IMR-90 (cell line): ENCODE measurements at regions not wholly inside any gene's neighbourhood (a gene's known extent, or its start where the extent isn't known, plus 50 kb on each side); places are given as distances from the start of the nearest gene placed in this dataset.

Source experiments
- ATAC-seq: fragments of 200-7000 bp; cut with Tn5 transposase; 2 replicates; pipeline ENCODE4 v1.9.1; 2020; ENCODE audit warnings: low read depth, mild to moderate bottlenecking, moderate library complexity
- BruUV-seq: library from RNA; stranded (reverse); fragments of 400-500 nt; replicated peaks from 2 replicates; lab custom pipeline; 2021; lab: Mats Ljungman, UMichigan
- CTCF ChIA-PET: fragments of 300-600 bp; formaldehyde crosslinking; extraction: SDS; loops from one replicate; lab custom pipeline; 2021; ENCODE audit warnings: antibody characterized with exemption; lab: Yijun Ruan, JAX
- POLR2A ChIA-PET: fragments of 300-600 bp; sonication (Branson Sonifier 250); formaldehyde crosslinking; loops from one replicate; lab custom pipeline; 2022; ENCODE audit warnings: antibody characterized with exemption; ENCODE audit not compliant: unreplicated experiment; lab: Charles Lee
- DNase-seq: peaks from one replicate; pipeline ENCODE4 v3.0.0; 2013
- H2AFZ ChIP-seq: replicated peaks from 2 replicates; pipeline ENCODE3; 2013; ENCODE audit warnings: low read length, mild to moderate bottlenecking; ENCODE audit not compliant: poor library complexity
- H2AK5ac ChIP-seq: 2 replicates; pipeline ENCODE4 v1.6.1; 2013; ENCODE audit warnings: low read depth, low read length, inconsistent platforms
- H2AK9ac ChIP-seq: replicated peaks from 2 replicates; pipeline ENCODE3; 2013; ENCODE audit warnings: mild to moderate bottlenecking, low read depth, low read length, moderate library complexity; ENCODE audit not compliant: poor library complexity
- H2BK120ac ChIP-seq: 2 replicates; pipeline ENCODE4 v1.6.1; 2013; ENCODE audit warnings: low read depth, low read length, inconsistent platforms
- H2BK15ac ChIP-seq: 3 replicates; pipeline ENCODE4 v1.6.1; 2013; ENCODE audit warnings: low read depth, low read length, inconsistent platforms
- H2BK20ac ChIP-seq: 2 replicates; pipeline ENCODE4 v1.6.1; 2013; ENCODE audit warnings: low read depth, mild to moderate bottlenecking, inconsistent platforms, low read length, moderate library complexity
- H2BK5ac ChIP-seq: 2 replicates; pipeline ENCODE4 v1.6.1; 2013; ENCODE audit warnings: mild to moderate bottlenecking, low read depth, low read length, inconsistent platforms; ENCODE audit not compliant: poor library complexity, severe bottlenecking
- H3K14ac ChIP-seq: replicated peaks from 2 replicates; pipeline ENCODE4 v1.6.1; 2013; ENCODE audit warnings: low read depth, low read length, inconsistent platforms
- H3K18ac ChIP-seq: 2 replicates; pipeline ENCODE4 v1.6.1; 2013; ENCODE audit warnings: low read depth, low read length, control low read depth
- H3K23ac ChIP-seq: 2 replicates; pipeline ENCODE4 v1.6.1; 2013; ENCODE audit warnings: low read depth, low read length, inconsistent platforms
- H3K27ac ChIP-seq: 2 replicates; pipeline ENCODE4 v1.5.1; 2013; ENCODE audit warnings: mild to moderate bottlenecking, control low read depth, low read length; ENCODE audit not compliant: insufficient read depth
- H3K27me3 ChIP-seq: 2 replicates; pipeline ENCODE4 v1.6.1; 2013; ENCODE audit warnings: low read length; ENCODE audit not compliant: control insufficient read depth, insufficient read depth
- H3K36me3 ChIP-seq: 2 replicates; pipeline ENCODE4 v1.6.1; 2013; ENCODE audit warnings: low read length, mixed read lengths; ENCODE audit not compliant: control insufficient read depth, insufficient read depth
- H3K4ac ChIP-seq: 2 replicates; pipeline ENCODE4 v1.6.1; 2013; ENCODE audit warnings: low read depth, low read length, inconsistent platforms
- H3K4me1 ChIP-seq: 2 replicates; pipeline ENCODE4 v1.6.1; 2013; ENCODE audit warnings: low read length, mixed read lengths; ENCODE audit not compliant: control insufficient read depth, insufficient read depth
- H3K4me2 ChIP-seq: 2 replicates; pipeline ENCODE4 v1.6.1; 2013; ENCODE audit warnings: low read depth, mild to moderate bottlenecking, control low read depth, low read length, moderate library complexity
- H3K4me3 ChIP-seq: 2 replicates; pipeline ENCODE4 v1.5.1; 2013; ENCODE audit warnings: low read depth, mild to moderate bottlenecking, control low read depth, low read length, moderate library complexity; ENCODE audit not compliant: insufficient read depth
- H3K56ac ChIP-seq: 2 replicates; pipeline ENCODE4 v1.6.1; 2013; ENCODE audit warnings: low read length, inconsistent platforms; ENCODE audit not compliant: insufficient read depth; ENCODE audit errors: extremely low read depth
- H3K79me1 ChIP-seq, 2 experiments: 2 replicates each; pipeline ENCODE4 v1.6.1; 2013; ENCODE audit warnings: low read length in 2 of 2, inconsistent platforms in 1 of 2, low read depth in 1 of 2
- H3K9ac ChIP-seq: 2 replicates; pipeline ENCODE4 v1.6.1; 2013; ENCODE audit warnings: low read depth, low read length, control low read depth
- H3K9me1 ChIP-seq: 2 replicates; pipeline ENCODE4 v1.6.1; 2013; ENCODE audit warnings: low read length, inconsistent platforms; ENCODE audit not compliant: insufficient read depth
- H3K9me3 ChIP-seq: 2 replicates; pipeline ENCODE4 v1.6.1; 2013; ENCODE audit warnings: low read length; ENCODE audit not compliant: control insufficient read depth, insufficient read depth
- H4K20me1 ChIP-seq: 2 replicates; pipeline ENCODE4 v1.6.1; 2013; ENCODE audit warnings: low read length, inconsistent platforms; ENCODE audit not compliant: insufficient read depth
- H4K5ac ChIP-seq: 2 replicates; pipeline ENCODE4 v1.6.1; 2013; ENCODE audit warnings: mild to moderate bottlenecking, low read depth, low read length, control low read depth
- H4K8ac ChIP-seq, 2 experiments: 2 replicates each; pipeline ENCODE4 v1.6.1; 2013; ENCODE audit warnings: low read depth in 2 of 2, low read length in 2 of 2, control low read depth in 1 of 2, inconsistent platforms in 1 of 2
- H4K91ac ChIP-seq: 2 replicates; pipeline ENCODE4 v1.6.1; 2013; ENCODE audit warnings: low read depth, low read length, inconsistent platforms; ENCODE audit not compliant: insufficient read depth
- BHLHE40 ChIP-seq: fragments of 150-350 bp; IDR thresholded peaks from 2 replicates; pipeline ENCODE4 v1.6.1; 2016; ENCODE audit warnings: mild to moderate bottlenecking, low read depth, low read length
- CEBPB ChIP-seq: IDR thresholded peaks from 2 replicates; pipeline ENCODE4 v1.6.1; 2012; ENCODE audit warnings: low read depth, low read length, improper control_type of control experiment
- CHD1 ChIP-seq: IDR thresholded peaks from 2 replicates; pipeline ENCODE4 v1.6.1; 2012; ENCODE audit warnings: low read depth, low read length, improper control_type of control experiment
- ELK1 ChIP-seq: fragments of 150-350 bp; IDR thresholded peaks from 2 replicates; pipeline ENCODE4 v1.6.1; 2016; ENCODE audit warnings: low read depth, mild to moderate bottlenecking, low read length, moderate library complexity, borderline replicate concordance
- MAFK ChIP-seq: IDR thresholded peaks from 2 replicates; pipeline ENCODE4 v1.6.1; 2012; ENCODE audit warnings: low read depth, low read length, improper control_type of control experiment
- MAZ ChIP-seq: IDR thresholded peaks from 2 replicates; pipeline ENCODE4 v1.6.1; 2012; ENCODE audit warnings: low read depth, mild to moderate bottlenecking, low read length, improper control_type of control experiment, moderate library complexity, borderline replicate concordance
- MXI1 ChIP-seq: IDR thresholded peaks from 2 replicates; pipeline ENCODE4 v1.6.1; 2012; ENCODE audit warnings: low read depth, mild to moderate bottlenecking, low read length, moderate library complexity, borderline replicate concordance
- NFE2L2 ChIP-seq: fragments of 150-350 bp; IDR thresholded peaks from 2 replicates; pipeline ENCODE4 v1.6.1; 2016; ENCODE audit warnings: low read depth, mild to moderate bottlenecking, low read length
- RAD21 ChIP-seq: IDR thresholded peaks from 2 replicates; pipeline ENCODE4 v1.6.1; 2012; ENCODE audit warnings: low read length, improper control_type of control experiment
- RCOR1 ChIP-seq: IDR thresholded peaks from 2 replicates; pipeline ENCODE4 v1.6.1; 2012; ENCODE audit warnings: mild to moderate bottlenecking, low read length, improper control_type of control experiment; ENCODE audit not compliant: insufficient replicate concordance
- RFX5 ChIP-seq: IDR thresholded peaks from 2 replicates; pipeline ENCODE4 v1.8.0; 2012; ENCODE audit warnings: low read depth, mild to moderate bottlenecking, low read length, moderate library complexity
- USF2 ChIP-seq: fragments of 150-350 bp; IDR thresholded peaks from 2 replicates; pipeline ENCODE4 v1.6.1; 2017; ENCODE audit warnings: mild to moderate bottlenecking, antibody characterized with exemption, low read length, low read depth
- WGBS, 2 experiments: methylation state at CpG; one replicate each; pipeline versions ENCODE4 v1.1.5 to v1.1.7; 2013; ENCODE audit warnings: missing lambda C conversion rate in 2 of 2; ENCODE audit not compliant: insufficient read length in 1 of 2; ENCODE audit errors: extremely low coverage in 2 of 2; 5-methylcytosine and 5-hydroxymethylcytosine counted together
- dilution Hi-C: fragments of 300-500 bp; cut with HindIII; formaldehyde crosslinking; loops from one replicate; pipeline ENCODE4 v1.14.3; 2018; ENCODE audit warnings: low sequenced_read_pairs; ENCODE audit not compliant: unreplicated experiment
- in situ Hi-C: fragments of 300-500 bp; cut with MboI; formaldehyde crosslinking; loops from 3 replicates; pipeline ENCODE4 v1.14.3; 2019; ENCODE audit warnings: low sequenced_read_pairs, inconsistent platforms, mixed read lengths
- intact Hi-C: fragments of 100-400 bp; cut with micrococcal nuclease; formaldehyde crosslinking; loops from 2 replicates; pipeline ENCODE4 v1.10.0; 2022

- POLR2A ChIA-PET, result no interaction called here
- Histone ChIP-seq H3K4me2 (no peak overlapping the region), H3K9ac (no peak overlapping the region), H3K56ac (no peak overlapping the region), H3K14ac (peak overlapping the region; percentile 84), H3K23ac (peak overlapping the region; percentile 72; the same call in 1 of the 2 replicates), H3K79me1 (no peaks in the 10 kb centered on the region), H3K27ac (no peak overlapping the region), H4K20me1 (no peaks in the 10 kb centered on the region), H3K4me1 (peaks cover 10% of the 10 kb centered on the region), H2BK20ac (peak overlapping the region; percentile 67; the same call in 1 of the 2 replicates), H2BK120ac (peak overlapping the region; percentile 73), H3K4ac (peak overlapping the region; percentile 75; the same call in 1 of the 2 replicates), H3K18ac (peak overlapping the region; percentile 33; the same call in 1 of the 2 replicates), H2AK5ac (peak overlapping the region; percentile 70), H3K27me3 (no peaks in the 10 kb centered on the region), H2BK5ac (peak overlapping the region; percentile 65), H3K9me3 (no peaks in the 10 kb centered on the region), H4K5ac (peak overlapping the region; percentile 74; the same call in 1 of the 2 replicates), H4K91ac (peak overlapping the region; percentile 31), H2BK15ac (peak overlapping the region; percentile 91; the same call in 2 of the 3 replicates), H2AK9ac (no peak overlapping the region), H4K8ac (peak overlapping the region in 1 of 2 experiments; percentile 27; a peak in 1 of 4 replicates), H2AFZ (peak overlapping the region; percentile 56), H3K9me1 (peaks cover 10% of the 10 kb centered on the region), H3K36me3 (no peaks in the 10 kb centered on the region), H3K4me3 (no peak overlapping the region)
- CTCF ChIA-PET, result interaction anchor here (0.9 kb wide), 1 partner anchor 19 kb away, joined by 5 read pairs; no protein-coding TSS in a partner anchor
- dilution Hi-C loops, result no loop called here
- ATAC-seq, result no peak
- BruUV-seq, result no TSS peak
- in situ Hi-C loops, result loop anchor here (10.0 kb wide), 1 partner anchor 133 kb away; no protein-coding TSS in a partner anchor
- DNase-seq, result peak; percentile 47
- WGBS, 2 experiments, result no CpG with 5 or more reads among the region's 5 CpGs
- TF ChIP-seq CEBPB (no peak), RCOR1 (no peak), BHLHE40 (no peak), NFE2L2 (no peak), RFX5 (no peak), USF2 (no peak), CHD1 (no peak), MAFK (no peak), ELK1 (no peak), RAD21 (no peak), MXI1 (no peak), MAZ (no peak)
- intact Hi-C loops, result no loop called here
These were observed 77.0 kb upstream of the DAP start for GRCh38 chr5:10838038-10838437.
